ENCODE measurements at regions not wholly inside any gene's neighbourhood (a gene's known extent, or its start where the extent isn't known, plus 50 kb on each side); places are given as distances from the start of the nearest gene placed in this dataset.

DNA sequence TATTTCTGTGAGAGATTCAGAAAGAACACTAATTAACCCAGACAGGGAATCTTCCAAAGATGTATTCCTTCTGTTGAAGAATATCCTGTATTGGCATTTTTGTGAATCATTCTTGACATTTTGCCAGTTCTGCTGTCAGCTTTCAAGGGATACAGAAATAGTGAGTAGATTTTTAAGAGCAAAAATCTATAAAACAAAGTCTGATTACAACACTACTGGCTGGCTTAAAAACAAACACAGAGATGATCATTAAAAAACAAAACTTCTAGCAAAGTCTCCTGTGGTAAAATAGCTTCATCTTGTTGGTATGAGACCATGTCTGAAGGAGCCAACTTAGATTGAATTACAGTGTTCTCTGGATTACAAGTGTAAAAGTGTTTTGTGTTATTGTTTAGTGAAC is 866.3 kb upstream of the KLHL29 start:
- no peak for DNase-seq (ENCODE audit: low read depth in 3 of 3, low spot score in 1 of 3)

- DNase-seq (ENCODE audit: low read depth in 3 of 3, low spot score in 1 of 3) = no peak
Observed at GRCh38 chr2:22520369-22521288, 864.4 kb upstream of the KLHL29 start.

- no peak for DNase-seq (ENCODE audit: low read depth in 3 of 3, low spot score in 1 of 3)
Observed at GRCh38 chr2:22521620-22522019, 863.4 kb upstream of the KLHL29 start.

DNA sequence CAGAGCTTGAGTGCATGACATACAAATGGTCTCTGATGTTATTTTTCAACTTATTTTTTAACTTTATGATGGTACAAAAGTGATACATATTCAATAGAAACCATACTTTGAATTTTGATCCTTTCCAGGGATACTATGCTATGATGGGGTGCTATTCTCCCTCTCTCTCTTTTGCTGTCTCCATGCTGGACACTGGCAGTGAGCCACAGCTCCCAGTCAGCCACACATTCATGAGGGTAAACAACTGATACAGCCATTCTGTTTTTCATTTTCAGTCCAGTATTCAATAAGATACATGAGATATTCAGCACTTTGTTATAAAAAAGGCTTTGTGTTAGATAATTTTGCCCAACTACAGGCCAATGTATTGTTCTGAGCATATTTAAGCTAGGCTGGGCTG is 859.3 kb upstream of the KLHL29 start:
- DNase-seq (ENCODE audit: low read depth in 3 of 3, low spot score in 1 of 3) = no peak

GRCh38 chr2:22530131-22530530 is 854.8 kb upstream of the KLHL29 start:
- no peak for DNase-seq (ENCODE audit: low read depth in 3 of 3, low spot score in 1 of 3)

DNA sequence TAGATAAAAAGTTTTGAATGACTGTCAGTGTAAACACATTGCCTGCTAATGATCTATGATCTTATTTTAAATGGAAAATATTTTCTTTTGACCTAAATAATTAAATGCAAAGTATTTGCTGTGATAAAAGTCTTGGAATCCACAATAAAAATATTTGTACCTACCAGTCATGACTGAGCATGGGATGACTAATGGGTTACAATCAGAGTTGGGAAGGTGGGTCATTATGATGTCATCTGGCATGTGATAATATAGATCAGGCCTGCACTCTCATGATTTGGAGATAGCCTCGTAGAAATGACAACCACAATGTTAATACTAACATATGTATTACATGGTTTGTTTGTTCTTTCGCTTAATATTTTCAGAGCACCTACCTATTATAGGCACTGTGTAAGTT is 848.8 kb upstream of the KLHL29 start:
- DNase-seq (ENCODE audit: low read depth in 3 of 3, low spot score in 1 of 3) = no peak

DNA sequence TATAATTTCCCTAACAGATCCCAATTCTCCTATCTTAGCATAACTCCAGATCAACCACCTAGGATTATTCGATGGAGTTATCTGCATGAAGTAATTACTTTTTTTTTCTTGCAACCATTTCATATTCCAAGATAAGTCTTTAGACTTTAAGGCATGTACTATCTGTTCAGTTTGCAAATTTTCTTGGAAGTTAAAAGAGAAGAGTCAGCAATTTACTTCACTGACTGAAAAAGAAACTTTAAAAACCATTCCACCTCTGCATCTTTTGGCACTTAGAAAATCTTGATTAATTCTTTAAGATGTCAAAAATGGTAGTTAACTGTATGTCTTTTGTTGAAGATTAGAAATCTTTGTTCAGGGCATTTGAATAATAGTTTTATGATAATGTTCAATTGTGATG is 830.5 kb upstream of the KLHL29 start:
- no peak for DNase-seq (ENCODE audit: low read depth in 3 of 3, low spot score in 1 of 3)

GRCh38 chr2:22557406-22557805 is 827.6 kb upstream of the KLHL29 start:
- DNase-seq (ENCODE audit: low read depth in 3 of 3, low spot score in 1 of 3) = no peak

DNA sequence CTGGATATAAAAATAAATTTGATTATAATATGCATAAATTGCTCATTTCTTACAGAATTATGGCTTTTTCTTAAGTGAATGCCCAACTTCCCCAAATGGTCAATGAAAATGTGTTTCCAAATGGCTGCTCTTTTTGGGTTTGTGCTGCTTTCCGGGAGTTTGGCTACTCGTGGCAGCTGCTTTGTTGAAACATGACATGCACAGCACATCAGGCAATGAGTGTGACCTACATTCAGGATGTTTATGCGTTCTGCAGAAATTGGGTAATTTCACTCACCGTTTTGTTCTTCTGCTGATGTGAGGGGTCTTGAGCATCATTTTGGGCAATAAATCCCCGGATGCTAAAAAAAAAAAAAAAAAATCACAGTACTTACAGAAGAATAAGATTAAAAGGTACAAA is 825.0 kb upstream of the KLHL29 start:
- no peak for DNase-seq (ENCODE audit: low read depth in 3 of 3, low spot score in 1 of 3)

GRCh38 chr2:22579341-22579740 is 805.6 kb upstream of the KLHL29 start:
- DNase-seq (ENCODE audit: low read depth in 3 of 3, low spot score in 1 of 3) = no peak

- DNase-seq (ENCODE audit: low read depth in 3 of 3, low spot score in 1 of 3) = no peak
Observed at GRCh38 chr2:22582107-22582506, 802.9 kb upstream of the KLHL29 start.

- DNase-seq (ENCODE audit: low read depth in 3 of 3, low spot score in 1 of 3) = no peak
Observed at GRCh38 chr2:22596306-22596705, 788.7 kb upstream of the KLHL29 start.

DNA sequence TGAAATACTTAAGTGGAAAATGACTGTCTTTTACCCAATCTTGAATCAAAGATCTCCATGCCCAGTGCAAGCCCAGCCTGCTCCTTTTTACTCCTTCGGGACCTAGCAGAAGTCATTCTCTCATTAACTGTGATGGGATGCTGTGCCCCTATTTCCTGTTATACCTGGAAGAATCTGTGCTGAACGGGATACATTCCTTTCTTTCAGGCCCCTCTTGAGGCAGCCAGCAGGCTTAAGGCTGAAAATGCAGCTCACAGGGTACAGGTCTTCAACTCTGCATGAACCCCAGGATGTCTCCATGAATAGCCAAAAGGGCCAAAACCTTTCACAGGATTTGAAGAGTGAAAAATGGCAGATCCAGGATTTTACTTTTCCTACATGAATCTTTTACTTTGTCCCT is 784.8 kb upstream of the KLHL29 start:
- no peak for DNase-seq (ENCODE audit: low read depth in 3 of 3, low spot score in 1 of 3)

GRCh38 chr2:22600999-22601398 is 784.0 kb upstream of the KLHL29 start:
- no peak for DNase-seq (ENCODE audit: low read depth in 3 of 3, low spot score in 1 of 3)

- no peak for DNase-seq (ENCODE audit: low read depth in 3 of 3, low spot score in 1 of 3)
Observed at GRCh38 chr2:22604136-22604535, 780.8 kb upstream of the KLHL29 start.

DNA sequence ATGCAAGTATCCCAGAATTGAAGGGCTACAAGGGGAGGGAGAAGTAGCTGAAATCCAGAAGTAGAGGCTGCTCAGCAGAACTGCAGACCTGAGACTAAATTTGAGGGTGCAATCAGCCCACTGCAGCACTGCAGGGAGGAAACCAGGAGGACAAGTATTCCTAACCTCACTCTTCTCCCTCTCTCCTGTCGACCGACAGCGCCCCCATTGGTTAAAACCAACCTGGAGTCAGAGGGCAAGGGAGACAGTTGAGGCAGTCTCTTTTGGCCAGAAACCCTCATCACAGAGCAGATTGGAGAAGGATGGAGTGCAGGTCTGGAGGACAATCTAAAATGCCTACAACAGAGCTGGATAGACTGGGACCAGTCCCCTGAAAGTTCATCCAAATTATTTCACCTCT is 768.9 kb upstream of the KLHL29 start:
- DNase-seq (ENCODE audit: low read depth in 3 of 3, low spot score in 1 of 3) = no peak

GRCh38 chr2:22623620-22624019 is 761.4 kb upstream of the KLHL29 start:
- DNase-seq (ENCODE audit: low read depth in 3 of 3, low spot score in 1 of 3) = no peak

DNA sequence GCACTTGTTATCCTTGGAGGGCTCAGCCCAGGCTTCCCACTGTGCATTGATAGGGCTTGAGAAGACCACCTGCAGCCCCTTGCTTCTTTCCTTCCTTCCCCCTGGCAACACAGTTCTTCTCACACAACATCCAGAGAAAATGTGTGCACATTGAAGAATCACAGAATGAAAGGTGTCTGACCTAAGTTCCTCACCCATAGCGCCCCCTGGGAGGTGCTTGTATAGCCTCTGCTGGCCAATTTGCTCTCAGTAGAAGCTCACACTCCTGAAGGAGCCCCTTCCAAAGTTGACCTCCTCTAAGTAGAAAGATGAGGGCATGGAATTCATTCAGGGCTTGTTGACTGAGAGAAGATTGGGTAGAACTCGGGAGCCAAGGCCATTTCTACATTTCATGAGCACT is 758.4 kb upstream of the KLHL29 start:
- DNase-seq (ENCODE audit: low read depth in 3 of 3, low spot score in 1 of 3) = no peak

GRCh38 chr2:22628221-22628620 is 756.8 kb upstream of the KLHL29 start:
- DNase-seq (ENCODE audit: low read depth in 3 of 3, low spot score in 1 of 3) = no peak

- DNase-seq (ENCODE audit: low read depth in 3 of 3, low spot score in 1 of 3) = no peak
Observed at GRCh38 chr2:22628906-22629305, 756.1 kb upstream of the KLHL29 start.

- DNase-seq (ENCODE audit: low read depth in 3 of 3, low spot score in 1 of 3) = no peak
Observed at GRCh38 chr2:22634167-22634566, 750.8 kb upstream of the KLHL29 start.

GRCh38 chr2:22656426-22656825 is 728.6 kb upstream of the KLHL29 start:
- DNase-seq (ENCODE audit: low read depth in 3 of 3, low spot score in 1 of 3) = no peak

- no peak for DNase-seq (ENCODE audit: low read depth in 3 of 3, low spot score in 1 of 3)
Observed at GRCh38 chr2:22673529-22673928, 711.5 kb upstream of the KLHL29 start.

Data from stimulated activated CD4-positive, alpha-beta T cell treated with anti-CD3 and anti-CD28 coated beads, TNF-alpha, amount 100 ng/mL, for 1 hour (primary cell).